AG09319 (cell line): ENCODE measurements at regions not wholly inside any gene's neighbourhood (a gene's known extent, or its start where the extent isn't known, plus 50 kb on each side); places are given as distances from the start of the nearest gene placed in this dataset.

Experiments
- DNase-seq: peaks from one replicate; pipeline ENCODE4 v3.0.0-alpha.2; 2010; ENCODE audit warnings: low read depth; ENCODE audit errors: extremely low read depth
- CTCF ChIP-seq: IDR thresholded peaks from 2 replicates; pipeline ENCODE4 v1.5.1; 2011; ENCODE audit warnings: low read depth, mild to moderate bottlenecking, inconsistent platforms, low read length, moderate library complexity

- TF ChIP-seq CTCF = no peak
- no peak for DNase-seq
These were observed 259.4 kb upstream of the HSF2 start for GRCh38 chr6:122140031-122140430.

GRCh38 chr6:122141246-122141645 is 258.2 kb upstream of the HSF2 start:
- TF ChIP-seq CTCF = no peak
- DNase-seq = no peak

- no peak for TF ChIP-seq CTCF
- no peak for DNase-seq
These were observed 255.4 kb upstream of the HSF2 start for GRCh38 chr6:122143813-122144601.

GRCh38 chr6:122145246-122145645 is 254.2 kb upstream of the HSF2 start:
- no peak for TF ChIP-seq CTCF

GRCh38 chr6:122145741-122146240 is 253.7 kb upstream of the HSF2 start:
- DNase-seq = no peak

More at GRCh38 chr6:122145246-122145645, 254.2 kb upstream of the HSF2 start:
- DNase-seq = no peak

GRCh38 chr6:122147291-122147690 is 252.2 kb upstream of the HSF2 start:
- DNase-seq = no peak
- no peak for TF ChIP-seq CTCF

More at GRCh38 chr6:122145741-122146240, 253.7 kb upstream of the HSF2 start:
- no peak for TF ChIP-seq CTCF

GRCh38 chr6:122151066-122151465 is 248.4 kb upstream of the HSF2 start:
- no peak for TF ChIP-seq CTCF
- DNase-seq = no peak
